ENCODE measurements at regions not wholly inside any gene's neighbourhood (a gene's known extent, or its start where the extent isn't known, plus 50 kb on each side); places are given as distances from the start of the nearest gene placed in this dataset.
A peak's percentile ranks its signal among the peaks of the same experiment; 100 is the strongest.

- no peak for DNase-seq
Observed at GRCh38 chr17:13403982-13404946, 197.5 kb downstream of the HS3ST3A1 start.

DNA sequence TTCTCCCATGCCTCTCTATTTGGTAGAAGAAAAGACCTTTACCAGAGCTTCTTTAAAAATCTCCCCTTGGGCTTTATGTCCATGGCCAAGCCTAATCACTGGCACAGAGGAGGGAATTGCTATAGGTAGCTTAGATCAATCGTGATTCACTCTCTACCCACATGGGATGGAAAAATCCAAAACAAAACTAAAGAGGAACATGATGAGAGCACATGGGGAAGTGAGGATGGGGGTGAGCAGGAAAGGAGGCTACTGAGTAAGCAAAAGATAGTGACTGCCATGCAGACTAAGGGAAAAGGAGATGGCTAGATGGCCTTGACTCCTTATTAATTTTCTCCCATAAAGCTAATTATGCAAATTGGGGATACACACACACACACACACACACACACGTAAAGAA is 201.2 kb downstream of the HS3ST3A1 start:
- no peak for DNase-seq

DNA sequence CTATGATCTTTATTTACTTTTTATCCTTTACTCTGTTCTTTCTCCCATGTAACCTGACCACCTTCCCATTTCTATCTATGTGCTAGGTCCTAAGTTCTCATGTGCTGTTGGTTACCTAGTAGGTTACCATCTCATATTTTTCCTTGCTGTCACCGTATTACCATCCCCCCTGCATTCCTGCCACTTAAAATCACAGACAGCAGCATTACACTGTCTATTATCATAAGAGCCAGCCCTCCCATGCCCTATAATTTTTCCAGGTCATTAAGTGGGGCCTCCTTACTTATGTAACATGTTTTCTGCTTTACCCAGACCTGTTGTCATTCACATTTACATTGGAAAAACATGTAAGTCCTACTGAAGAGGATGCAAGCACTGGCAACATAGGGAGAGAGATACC is 202.9 kb downstream of the HS3ST3A1 start:
- no peak for DNase-seq

DNA sequence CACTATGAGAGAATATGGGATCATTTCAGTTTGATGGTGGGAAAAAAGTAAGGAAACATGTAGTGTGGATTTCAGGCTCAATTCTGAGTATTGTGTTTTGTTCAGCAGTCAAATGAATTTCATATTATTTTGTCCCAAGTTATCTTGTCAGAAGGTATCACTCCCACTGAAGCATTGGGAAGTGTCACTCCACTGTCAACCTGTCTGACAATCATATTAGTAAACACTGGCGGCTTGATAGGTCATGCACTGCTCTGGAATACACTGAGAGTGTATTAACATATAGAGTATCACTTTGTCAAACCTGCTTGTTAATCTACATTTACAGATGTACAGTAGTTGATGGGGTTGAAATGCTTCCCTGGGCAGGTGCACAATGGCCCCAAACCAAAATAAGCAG is 203.6 kb downstream of the HS3ST3A1 start:
- no peak for DNase-seq

GRCh38 chr17:13395862-13396261 is 205.9 kb downstream of the HS3ST3A1 start:
- DNase-seq, result no peak

DNA sequence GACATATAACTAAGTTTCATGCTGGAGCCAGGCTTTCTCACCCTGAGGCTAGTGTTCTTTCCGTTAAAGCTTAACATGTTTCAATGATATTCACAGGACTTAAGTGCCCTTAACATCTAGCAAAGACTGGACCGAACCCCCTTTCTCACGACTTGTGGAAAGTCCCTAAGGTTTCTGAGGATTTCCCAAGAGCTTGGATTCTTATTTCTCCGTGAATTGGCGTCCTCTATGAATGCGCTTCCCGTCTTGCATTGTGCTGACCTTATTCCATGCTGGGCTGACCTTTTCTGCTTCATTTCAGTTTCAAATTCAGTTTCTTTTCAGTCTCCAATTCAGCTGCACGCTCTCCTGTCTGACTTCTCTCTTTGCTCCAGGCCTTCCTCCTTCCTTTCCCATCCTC is 206.4 kb downstream of the HS3ST3A1 start:
- DNase-seq, result no peak

- DNase-seq, result no peak
Observed at GRCh38 chr17:13393841-13394710, 207.7 kb downstream of the HS3ST3A1 start.

DNA sequence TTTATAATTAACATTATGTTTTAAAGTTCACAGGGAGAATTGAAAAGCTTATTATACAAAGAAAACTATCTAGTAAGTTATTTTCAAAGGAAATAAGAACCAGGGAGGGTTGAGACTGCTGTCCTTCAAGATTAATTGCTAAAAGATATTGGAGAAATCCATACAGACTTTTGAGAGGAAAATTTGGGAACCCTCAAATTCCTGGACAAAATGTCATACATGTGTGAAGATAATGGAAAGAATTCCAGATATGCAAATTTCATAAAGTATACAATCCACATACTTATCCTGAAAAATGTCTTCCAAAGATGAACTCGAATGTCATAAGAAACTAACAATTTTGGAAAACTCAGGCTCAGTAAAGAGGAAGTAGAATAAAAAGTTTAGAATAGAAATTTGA is 213.8 kb downstream of the HS3ST3A1 start:
- DNase-seq, result no peak

- no peak for DNase-seq
Observed at GRCh38 chr17:13387236-13387635, 214.5 kb downstream of the HS3ST3A1 start.

- no peak for DNase-seq
Observed at GRCh38 chr17:13385481-13385911, 216.2 kb downstream of the HS3ST3A1 start.

- DNase-seq, result no peak
Observed at GRCh38 chr17:13384626-13385025, 217.1 kb downstream of the HS3ST3A1 start.

DNA sequence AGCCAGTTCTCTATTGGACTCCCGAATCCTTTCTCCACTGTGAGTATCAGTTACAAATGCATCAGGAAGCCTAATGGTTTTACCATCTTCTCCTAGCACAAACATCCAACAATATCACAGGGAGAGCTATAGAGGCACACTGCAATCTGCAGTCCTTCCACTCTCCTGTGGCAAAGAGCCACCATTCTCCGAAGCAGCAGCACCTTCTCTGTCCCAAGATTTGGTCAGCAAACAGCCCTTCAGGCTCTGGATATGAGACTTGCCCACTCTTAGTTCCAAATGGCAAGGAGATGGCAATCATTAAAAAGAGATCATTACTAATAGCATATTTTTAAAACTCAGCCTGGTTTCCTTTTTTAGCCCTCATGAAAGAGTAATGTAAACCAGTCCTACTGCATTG is 223.4 kb downstream of the HS3ST3A1 start:
- no peak for DNase-seq

GRCh38 chr17:13374203-13375143 is 227.3 kb downstream of the HS3ST3A1 start:
- DNase-seq, result peak; percentile 46

DNA sequence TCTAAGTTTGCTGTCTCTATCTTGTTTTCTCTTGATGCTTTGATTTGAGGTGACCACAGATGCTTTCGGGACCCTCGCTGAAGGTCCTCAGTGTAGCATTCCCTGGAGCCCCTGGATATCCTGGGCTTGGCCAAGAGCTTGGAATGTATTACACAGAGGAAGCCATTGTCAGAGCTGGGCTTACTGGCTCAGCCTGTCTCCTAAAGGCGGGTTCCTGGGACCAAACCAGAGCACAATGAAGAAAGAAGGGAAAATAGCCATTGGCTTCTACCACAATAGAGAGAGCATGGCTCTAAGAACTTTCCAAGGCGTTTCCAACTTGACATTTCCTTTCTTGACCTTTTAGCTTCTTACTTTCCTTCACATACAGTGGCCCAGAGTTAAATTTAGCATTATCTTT is 229.3 kb downstream of the HS3ST3A1 start:
- DNase-seq, result no peak

DNA sequence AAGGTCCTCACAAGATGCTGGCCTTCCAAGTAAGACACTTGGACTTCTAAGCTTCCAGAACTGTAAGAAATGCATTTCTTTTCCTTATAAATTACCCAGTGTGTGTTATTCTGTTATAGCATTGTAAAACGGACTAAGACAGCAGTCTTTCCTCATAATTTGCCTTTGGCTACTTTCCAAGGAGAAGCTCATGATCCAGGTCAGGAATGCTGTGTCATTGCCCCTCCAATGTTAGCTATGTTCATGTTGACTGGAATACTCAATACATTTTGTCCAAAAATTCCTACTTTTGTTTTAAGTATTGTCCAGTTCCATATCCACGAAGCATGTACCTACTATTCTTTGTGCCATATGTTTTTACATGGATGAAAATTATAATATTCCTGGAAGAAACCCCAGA is 234.6 kb downstream of the HS3ST3A1 start:
- no peak for DNase-seq

DNA sequence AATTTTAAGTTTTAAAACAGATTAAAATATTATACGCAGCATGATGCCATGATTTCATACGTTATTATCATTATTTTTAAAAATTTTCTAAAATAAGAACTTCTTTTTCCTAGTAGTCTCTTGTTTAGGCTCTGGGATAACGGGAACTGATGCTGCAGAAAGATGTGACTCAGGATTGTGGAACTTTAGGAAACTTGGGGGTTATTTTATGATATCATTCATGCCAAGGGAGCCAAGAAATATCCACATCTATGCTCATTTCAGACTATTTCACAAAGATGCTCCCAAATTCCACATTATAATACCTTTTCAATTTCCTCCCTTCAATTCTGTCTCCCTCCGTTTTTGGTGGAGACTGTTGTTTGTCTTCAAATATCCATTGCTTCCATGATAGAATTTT is 236.4 kb downstream of the HS3ST3A1 start:
- DNase-seq, result no peak

DNA sequence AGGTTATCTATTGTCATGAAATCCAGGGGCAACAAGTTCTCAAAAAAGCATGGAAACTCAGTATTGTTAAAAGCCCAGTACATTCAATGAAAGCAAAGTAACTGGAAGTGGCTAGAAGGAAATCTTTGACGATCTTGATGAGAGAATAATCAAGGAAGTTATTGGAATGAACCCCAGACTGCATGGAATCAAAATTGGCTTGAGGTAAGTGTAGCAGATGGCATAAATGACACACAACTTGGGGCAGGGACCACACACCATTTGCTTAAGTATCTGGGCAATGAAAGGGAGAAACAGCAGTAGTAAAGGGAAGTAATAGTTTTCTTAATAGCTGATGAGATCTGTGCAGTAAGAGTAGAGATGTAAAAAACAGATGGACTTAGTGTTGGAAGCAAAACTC is 238.0 kb downstream of the HS3ST3A1 start:
- no peak for DNase-seq

DNA sequence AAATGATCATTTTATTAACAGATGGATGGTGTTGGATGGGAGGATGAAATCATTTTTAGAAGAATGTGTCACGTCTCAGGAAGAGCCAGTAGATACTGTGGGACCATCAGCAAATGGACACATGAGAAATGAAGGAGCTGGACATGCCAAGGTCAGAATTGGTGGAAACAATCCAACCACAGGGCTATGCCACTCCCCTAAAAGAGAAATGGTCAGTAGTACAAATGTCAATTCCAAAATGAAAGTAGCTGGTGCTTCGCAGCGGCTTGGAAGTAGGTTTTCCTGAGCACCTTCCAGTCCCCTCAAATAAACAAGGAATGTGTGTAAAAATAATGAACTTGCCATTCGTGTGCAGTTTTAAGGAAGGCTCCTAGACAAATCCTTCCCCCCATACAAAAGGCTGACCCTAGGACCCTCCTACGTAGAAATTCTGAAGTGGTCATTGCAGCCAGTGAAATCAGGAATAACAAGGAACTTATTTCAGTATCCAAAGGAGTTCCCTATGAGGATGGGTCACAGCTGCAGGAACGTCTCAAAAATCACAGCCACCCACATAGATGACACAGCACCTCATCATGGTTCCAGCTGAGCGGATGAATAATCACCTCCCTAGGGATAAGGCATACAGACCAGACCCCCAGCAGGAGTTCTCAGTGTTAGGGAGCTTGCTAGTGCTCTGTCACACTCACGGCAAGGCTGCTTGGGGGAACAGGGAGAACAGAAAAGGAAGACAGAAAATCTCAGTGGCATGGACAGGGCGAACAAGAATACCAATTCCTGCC is 239.2 kb downstream of the HS3ST3A1 start:
- no peak for DNase-seq

- DNase-seq, result no peak
Observed at GRCh38 chr17:13359774-13360173, 242.0 kb downstream of the HS3ST3A1 start.

DNA sequence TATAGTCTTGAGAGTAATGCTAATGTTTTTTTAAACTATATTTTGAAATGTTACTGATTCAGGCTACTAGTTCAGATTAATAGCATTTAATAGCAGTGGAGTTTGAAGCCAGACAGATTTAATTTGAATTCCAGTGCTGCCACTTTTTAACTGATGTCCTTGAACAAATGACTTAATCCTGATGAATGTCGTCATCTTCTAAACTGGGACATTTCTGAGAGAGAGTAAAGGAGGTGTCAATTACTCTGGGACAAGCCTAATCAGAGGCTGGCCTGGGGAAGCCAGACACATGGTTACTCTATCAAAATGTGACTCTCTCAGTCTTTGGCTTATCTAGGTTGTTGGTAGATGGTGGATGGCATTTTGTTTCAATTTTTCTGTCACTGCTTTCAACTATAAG is 246.7 kb downstream of the HS3ST3A1 start:
- DNase-seq, result no peak

DNA sequence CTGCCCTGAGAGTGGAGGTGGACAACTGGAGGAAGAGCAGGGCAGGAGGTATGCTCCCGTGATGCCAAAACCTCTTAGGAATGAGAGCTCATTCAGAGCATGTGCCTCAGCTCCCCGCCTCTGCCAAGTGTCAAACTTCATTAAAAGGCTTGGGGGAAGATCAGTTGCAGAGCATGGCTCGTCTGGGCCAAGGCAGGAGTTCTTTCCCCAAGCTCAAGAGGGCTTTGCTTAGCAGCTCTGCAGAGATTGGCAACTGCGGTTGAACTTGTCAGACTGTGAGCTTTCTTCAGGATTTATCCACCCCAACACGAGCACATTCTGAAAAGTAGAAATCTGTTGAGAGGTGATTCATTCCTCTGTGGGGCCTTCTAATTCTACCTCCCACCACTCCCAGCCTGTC is 248.1 kb downstream of the HS3ST3A1 start:
- no peak for DNase-seq
